H1 (cell line): ENCODE measurements at regions not wholly inside any gene's neighbourhood (a gene's known extent, or its start where the extent isn't known, plus 50 kb on each side); places are given as distances from the start of the nearest gene placed in this dataset.

Experiments
- EP300 ChIP-seq, 2 experiments: IDR thresholded peaks; 1 replicate in 1 of 2; 2 replicates in 1 of 2; pipeline ENCODE4 v1.6.1; 2011 to 2012; ENCODE audit warnings: low read depth in 2 of 2, low read length in 2 of 2, mild to moderate bottlenecking in 2 of 2, borderline replicate concordance in 1 of 2, inconsistent platforms in 1 of 2, moderate library complexity in 1 of 2
- EZH2 ChIP-seq: fragments of 200-600 bp; sonication (generic); IDR thresholded peaks from 2 replicates; pipeline ENCODE4 v1.7.1; 2012; ENCODE audit warnings: low read depth, mild to moderate bottlenecking, moderate library complexity, low read length, inconsistent platforms; ENCODE audit not compliant: severe bottlenecking
- JUN ChIP-seq: IDR thresholded peaks from 2 replicates; pipeline ENCODE4 v1.6.1; 2011; ENCODE audit warnings: low read depth, mild to moderate bottlenecking, improper control_type of control experiment, low read length
- PHF8 ChIP-seq: fragments of 200-600 bp; sonication (generic); conservative IDR thresholded peaks from 2 replicates; pipeline ENCODE4 v1.7.1; 2012; ENCODE audit warnings: low read depth, mild to moderate bottlenecking, inconsistent platforms, low read length, moderate library complexity
- SAP30 ChIP-seq: fragments of 300-600 bp; sonication (generic); IDR thresholded peaks from 2 replicates; pipeline ENCODE4 v1.7.1; 2012; ENCODE audit warnings: low read length, moderate library complexity, mild to moderate bottlenecking, inconsistent platforms; ENCODE audit not compliant: insufficient read depth, insufficient replicate concordance
- SIN3A ChIP-seq, 2 experiments: IDR thresholded peaks in 1 of 2; conservative IDR thresholded peaks in 1 of 2; 2 replicates each; pipeline ENCODE4 v1.6.1; 2011 to 2012; ENCODE audit warnings: low read length in 2 of 2, improper control_type of control experiment in 1 of 2, low read depth in 1 of 2, mild to moderate bottlenecking in 1 of 2
- TF ChIP-seq, protein P1 (sequence below), 3 experiments: IDR thresholded peaks; 1 replicate in 2 of 3; 2 replicates in 1 of 3; pipeline versions ENCODE4 v1.5.1 to v1.6.1; 2011; ENCODE audit warnings: low read length in 3 of 3, mild to moderate bottlenecking in 3 of 3, inconsistent platforms in 2 of 3, low read depth in 1 of 3, moderate library complexity in 1 of 3; ENCODE audit not compliant: insufficient read depth in 1 of 3; ENCODE audit errors: control extremely low read depth in 1 of 3

DNA sequence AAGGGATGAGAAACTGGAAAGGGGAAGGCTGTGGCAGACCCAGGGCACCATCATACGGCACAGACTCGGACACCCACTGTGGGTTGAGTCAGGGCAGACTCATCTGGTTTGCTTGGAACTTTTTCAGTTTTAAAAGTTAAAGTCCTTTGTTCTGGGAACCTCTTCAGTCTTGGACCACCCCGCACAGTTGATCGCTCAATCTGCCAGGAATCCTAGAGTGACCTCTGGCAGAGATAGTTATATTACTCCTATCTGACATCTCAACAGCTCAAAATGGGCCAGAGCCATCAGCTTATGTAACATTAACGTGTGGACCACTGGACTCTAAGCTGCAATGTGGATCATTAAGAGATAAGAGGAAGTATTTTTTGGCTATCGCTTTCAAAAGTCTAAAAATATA, 164.3 kb downstream of the ABCA8 start:
- TF ChIP-seq JUN (no peak), EZH2 (no peak), SAP30 (no peak), SIN3A (conservative IDR thresholded peaks at IDR 0.05 in 1 of 2, IDR thresholded peaks at IDR 0.05 in 1 of 2; ENCODE audit: low read depth in 1 of 2, low read length in 2 of 2) (no peak), EP300 (IDR thresholded peaks at IDR 0.05; ENCODE audit: borderline replicate concordance in 1 of 2, low read depth in 2 of 2, low read length in 2 of 2) (no peak), PHF8 (no peak)
- TF ChIP-seq, protein P1, sequence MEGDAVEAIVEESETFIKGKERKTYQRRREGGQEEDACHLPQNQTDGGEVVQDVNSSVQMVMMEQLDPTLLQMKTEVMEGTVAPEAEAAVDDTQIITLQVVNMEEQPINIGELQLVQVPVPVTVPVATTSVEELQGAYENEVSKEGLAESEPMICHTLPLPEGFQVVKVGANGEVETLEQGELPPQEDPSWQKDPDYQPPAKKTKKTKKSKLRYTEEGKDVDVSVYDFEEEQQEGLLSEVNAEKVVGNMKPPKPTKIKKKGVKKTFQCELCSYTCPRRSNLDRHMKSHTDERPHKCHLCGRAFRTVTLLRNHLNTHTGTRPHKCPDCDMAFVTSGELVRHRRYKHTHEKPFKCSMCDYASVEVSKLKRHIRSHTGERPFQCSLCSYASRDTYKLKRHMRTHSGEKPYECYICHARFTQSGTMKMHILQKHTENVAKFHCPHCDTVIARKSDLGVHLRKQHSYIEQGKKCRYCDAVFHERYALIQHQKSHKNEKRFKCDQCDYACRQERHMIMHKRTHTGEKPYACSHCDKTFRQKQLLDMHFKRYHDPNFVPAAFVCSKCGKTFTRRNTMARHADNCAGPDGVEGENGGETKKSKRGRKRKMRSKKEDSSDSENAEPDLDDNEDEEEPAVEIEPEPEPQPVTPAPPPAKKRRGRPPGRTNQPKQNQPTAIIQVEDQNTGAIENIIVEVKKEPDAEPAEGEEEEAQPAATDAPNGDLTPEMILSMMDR (IDR thresholded peaks at IDR 0.05; ENCODE audit: control extremely low read depth in 1 of 3, insufficient read depth in 1 of 3, low read depth in 1 of 3, low read length in 3 of 3): no peak
